HCT116 (cell line): ENCODE measurements at regions not wholly inside any gene's neighbourhood (a gene's known extent, or its start where the extent isn't known, plus 50 kb on each side); places are given as distances from the start of the nearest gene placed in this dataset.

Experiments
- ATAC-seq: fragments of 200-7000 bp; cut with Tn5 transposase; 2 replicates; pipeline ENCODE4 v1.9.1; 2020; ENCODE audit warnings: mild to moderate bottlenecking, moderate library complexity
- BruUV-seq: library from RNA; stranded (reverse); fragments of 400-500 nt; replicated peaks from 2 replicates; lab custom pipeline; 2021; lab: Mats Ljungman, UMichigan
- CTCF ChIA-PET: fragments of 300-600 bp; sonication (Branson Sonifier 250); formaldehyde crosslinking; loops from one replicate; lab custom pipeline; 2021; ENCODE audit warnings: antibody characterized with exemption; lab: Charles Lee
- POLR2A ChIA-PET: fragments of 300-600, 350-600 bp; sonication (Branson Sonifier 250); formaldehyde crosslinking; loops from one replicate; lab custom pipeline; 2021; ENCODE audit warnings: antibody characterized with exemption; lab: Charles Lee
- RAD21 ChIA-PET, 2 experiments: fragments of 300-600 bp; sonication (Branson Sonifier 250); formaldehyde crosslinking; loops; one replicate each; lab custom pipeline; 2023; ENCODE audit warnings: low total read pairs in 2 of 2; ENCODE audit not compliant: uncharacterized antibody in 2 of 2, unreplicated experiment in 2 of 2, low non-redundant PET in 1 of 2; lab: Charles Lee
- DNase-seq: peaks from one replicate; pipeline ENCODE4 v3.0.0-alpha.2; 2010; ENCODE audit warnings: low read depth, low spot score
- H2AFZ ChIP-seq: fragments of 200-600 bp; shearing (Covaris generic), sonication (generic); 2 replicates; pipeline ENCODE4 v1.6.1; 2017; ENCODE audit warnings: low read depth, mixed run types, mixed read lengths, antibody characterized with exemption, low read length; ENCODE audit not compliant: poor library complexity, severe bottlenecking
- H3K27ac ChIP-seq: 2 replicates; pipeline ENCODE4 v1.5.1; 2012; ENCODE audit warnings: low read depth, low read length
- H3K27me3 ChIP-seq: fragments of 200-600 bp; sonication (generic); 2 replicates; pipeline ENCODE4 v1.6.1; 2016; ENCODE audit warnings: mixed run types, low read length, mixed read lengths; ENCODE audit not compliant: insufficient read depth
- H3K36me3 ChIP-seq, 2 experiments: fragments of 200-500 bp in 1 of 2; fragments of 200-600 bp in 1 of 2; sonication (Bioruptor generic) in 1 of 2; sonication (generic) in 1 of 2; 2 replicates each; pipeline versions ENCODE4 v1.5.1 to v1.6.1; 2014 to 2016; ENCODE audit warnings: low read length in 2 of 2, inconsistent platforms in 1 of 2, mixed read lengths in 1 of 2, mixed run types in 1 of 2; ENCODE audit not compliant: insufficient read depth in 2 of 2, control insufficient read depth in 1 of 2
- H3K4me1 ChIP-seq, 2 experiments: fragments of 200-600 bp in 1 of 2; sonication (generic) in 1 of 2; 2 replicates each; pipeline versions ENCODE4 v1.5.1 to v1.6.1; 2012 to 2017; ENCODE audit warnings: low read length in 2 of 2, inconsistent platforms in 1 of 2, mild to moderate bottlenecking in 1 of 2, mixed read lengths in 1 of 2, mixed run types in 1 of 2, moderate library complexity in 1 of 2; ENCODE audit not compliant: insufficient read depth in 2 of 2, control insufficient read depth in 1 of 2
- H3K4me2 ChIP-seq: fragments of 200-600 bp; sonication (generic); 2 replicates; pipeline ENCODE4 v1.6.1; 2017; ENCODE audit warnings: mixed run types, low read length, mixed read lengths
- H3K4me3 ChIP-seq, 2 experiments: fragments of 200-600 bp in 1 of 2; sonication (generic) in 1 of 2; replicated peaks in 1 of 2; 2 replicates each; pipeline ENCODE4 v1.5.1; 2011 to 2016; ENCODE audit warnings: low read length in 2 of 2, control low read depth in 1 of 2, low read depth in 1 of 2, mild to moderate bottlenecking in 1 of 2, mixed read lengths in 1 of 2, mixed run types in 1 of 2
- H3K79me2 ChIP-seq: fragments of 200-600 bp; sonication (generic); 2 replicates; pipeline ENCODE4 v1.6.1; 2017; ENCODE audit warnings: mild to moderate bottlenecking, mixed run types, low read length, moderate library complexity, mixed read lengths; ENCODE audit not compliant: insufficient read depth
- H3K9ac ChIP-seq: fragments of 200-600 bp; sonication (generic); 2 replicates; pipeline ENCODE4 v1.6.1; 2016; ENCODE audit warnings: low read length, mixed read lengths
- H3K9me2 ChIP-seq: fragments of 200-600 bp; sonication (generic), shearing (Covaris generic); 2 replicates; pipeline ENCODE4 v1.6.1; 2017; ENCODE audit warnings: mixed run types, mild to moderate bottlenecking, moderate library complexity; ENCODE audit not compliant: insufficient read depth
- H3K9me3 ChIP-seq, 2 experiments: fragments of 200-500 bp in 1 of 2; fragments of 200-600 bp in 1 of 2; sonication (Bioruptor generic) in 1 of 2; sonication (generic) in 1 of 2; 2 replicates each; pipeline ENCODE4 v1.6.1; 2014 to 2017; ENCODE audit warnings: low read length in 2 of 2, mixed read lengths in 2 of 2, inconsistent platforms in 1 of 2, low read depth in 1 of 2, mild to moderate bottlenecking in 1 of 2, mixed run types in 1 of 2, moderate library complexity in 1 of 2; ENCODE audit not compliant: control insufficient read depth in 1 of 2, insufficient read depth in 1 of 2
- H4K20me1 ChIP-seq: fragments of 200-600 bp; sonication (generic), shearing (Covaris generic); 2 replicates; pipeline ENCODE4 v1.6.1; 2017; ENCODE audit warnings: mixed run types, mild to moderate bottlenecking, moderate library complexity; ENCODE audit not compliant: insufficient read depth
- CEBPB ChIP-seq: IDR thresholded peaks from 2 replicates; pipeline ENCODE4 v1.6.1; 2012; ENCODE audit warnings: low read depth
- POLR2AphosphoS5 ChIP-seq: IDR thresholded peaks from 2 replicates; pipeline ENCODE4 v1.6.1; 2011; ENCODE audit warnings: mild to moderate bottlenecking, low read depth, low read length, moderate library complexity
- intact Hi-C: fragments of 100-400 bp; cut with micrococcal nuclease; formaldehyde crosslinking; loops from 2 replicates; pipeline ENCODE4 v1.10.0; 2022
- TF ChIP-seq, protein P1 (sequence below): IDR thresholded peaks from 2 replicates; pipeline ENCODE4 v1.6.1; 2011; ENCODE audit warnings: mild to moderate bottlenecking, low read length, moderate library complexity; ENCODE audit not compliant: insufficient replicate concordance; ENCODE audit errors: extremely low read depth
- TF ChIP-seq, protein P2 (sequence below), 3 experiments: fragments of 200-600 bp in 1 of 3; sonication (generic) in 1 of 3; IDR thresholded peaks in 2 of 3; conservative IDR thresholded peaks in 1 of 3; 2 replicates each; pipeline ENCODE4 v1.5.1; 2012 to 2017; ENCODE audit warnings: low read depth in 2 of 3, low read length in 2 of 3, antibody characterized with exemption in 1 of 3, borderline replicate concordance in 1 of 3, control low read depth in 1 of 3, mild to moderate bottlenecking in 1 of 3, mixed read lengths in 1 of 3, mixed run types in 1 of 3, moderate library complexity in 1 of 3; ENCODE audit not compliant: insufficient read depth in 1 of 3

GRCh38 chr2:53424902-53425301, 342.7 kb upstream of the CHAC2 start:
- no TSS peak for BruUV-seq
- Histone ChIP-seq H3K27me3 (no peaks in the 10 kb centered on the region), H3K4me2 (no peak overlapping the region), H3K9me2 (no peaks in the 10 kb centered on the region), H3K36me3 (no peaks in the 10 kb centered on the region), H3K4me3 (no peak overlapping the region), H3K9me3 (no peaks in the 10 kb centered on the region), H4K20me1 (no peaks in the 10 kb centered on the region), H3K4me1 (peaks cover 0 to 4% of the 10 kb centered on the region in 2 experiments; a peak in 1 of 4 replicates), H2AFZ (no peak overlapping the region), H3K79me2 (no peaks in the 10 kb centered on the region), H3K9ac (no peak overlapping the region), H3K27ac (no peak overlapping the region)
- no peak for TF ChIP-seq CEBPB
- TF ChIP-seq, protein P1, sequence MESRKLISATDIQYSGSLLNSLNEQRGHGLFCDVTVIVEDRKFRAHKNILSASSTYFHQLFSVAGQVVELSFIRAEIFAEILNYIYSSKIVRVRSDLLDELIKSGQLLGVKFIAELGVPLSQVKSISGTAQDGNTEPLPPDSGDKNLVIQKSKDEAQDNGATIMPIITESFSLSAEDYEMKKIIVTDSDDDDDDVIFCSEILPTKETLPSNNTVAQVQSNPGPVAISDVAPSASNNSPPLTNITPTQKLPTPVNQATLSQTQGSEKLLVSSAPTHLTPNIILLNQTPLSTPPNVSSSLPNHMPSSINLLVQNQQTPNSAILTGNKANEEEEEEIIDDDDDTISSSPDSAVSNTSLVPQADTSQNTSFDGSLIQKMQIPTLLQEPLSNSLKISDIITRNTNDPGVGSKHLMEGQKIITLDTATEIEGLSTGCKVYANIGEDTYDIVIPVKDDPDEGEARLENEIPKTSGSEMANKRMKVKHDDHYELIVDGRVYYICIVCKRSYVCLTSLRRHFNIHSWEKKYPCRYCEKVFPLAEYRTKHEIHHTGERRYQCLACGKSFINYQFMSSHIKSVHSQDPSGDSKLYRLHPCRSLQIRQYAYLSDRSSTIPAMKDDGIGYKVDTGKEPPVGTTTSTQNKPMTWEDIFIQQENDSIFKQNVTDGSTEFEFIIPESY, result no peak
- TF ChIP-seq POLR2AphosphoS5, result no peak
- TF ChIP-seq, protein P2, sequence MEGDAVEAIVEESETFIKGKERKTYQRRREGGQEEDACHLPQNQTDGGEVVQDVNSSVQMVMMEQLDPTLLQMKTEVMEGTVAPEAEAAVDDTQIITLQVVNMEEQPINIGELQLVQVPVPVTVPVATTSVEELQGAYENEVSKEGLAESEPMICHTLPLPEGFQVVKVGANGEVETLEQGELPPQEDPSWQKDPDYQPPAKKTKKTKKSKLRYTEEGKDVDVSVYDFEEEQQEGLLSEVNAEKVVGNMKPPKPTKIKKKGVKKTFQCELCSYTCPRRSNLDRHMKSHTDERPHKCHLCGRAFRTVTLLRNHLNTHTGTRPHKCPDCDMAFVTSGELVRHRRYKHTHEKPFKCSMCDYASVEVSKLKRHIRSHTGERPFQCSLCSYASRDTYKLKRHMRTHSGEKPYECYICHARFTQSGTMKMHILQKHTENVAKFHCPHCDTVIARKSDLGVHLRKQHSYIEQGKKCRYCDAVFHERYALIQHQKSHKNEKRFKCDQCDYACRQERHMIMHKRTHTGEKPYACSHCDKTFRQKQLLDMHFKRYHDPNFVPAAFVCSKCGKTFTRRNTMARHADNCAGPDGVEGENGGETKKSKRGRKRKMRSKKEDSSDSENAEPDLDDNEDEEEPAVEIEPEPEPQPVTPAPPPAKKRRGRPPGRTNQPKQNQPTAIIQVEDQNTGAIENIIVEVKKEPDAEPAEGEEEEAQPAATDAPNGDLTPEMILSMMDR (IDR thresholded peaks at IDR 0.05 in 2 of 3, conservative IDR thresholded peaks at IDR 0.05 in 1 of 3; ENCODE audit: borderline replicate concordance in 1 of 3, insufficient read depth in 1 of 3, low read depth in 2 of 3, low read length in 2 of 3), result no peak
- intact Hi-C loops, result loop anchor here (10.0 kb wide), 1 partner anchor 290 kb away; no protein-coding TSS in a partner anchor
- ChIA-PET RAD21 (no interaction called here), POLR2A (no interaction called here), CTCF (interaction anchor here (1.2 to 1.8 kb wide), 2 partner anchors 91 to 291 kb away, joined by 4 to 5 read pairs; no protein-coding TSS in a partner anchor)
- DNase-seq (no peak), ATAC-seq (no peak)
